HL-60/S4 (cell line): ENCODE measurements at regions not wholly inside any gene's neighbourhood (a gene's known extent, or its start where the extent isn't known, plus 50 kb on each side); places are given as distances from the start of the nearest gene placed in this dataset.
"Not testable (repeated sequence)": the region's sequence is repeated elsewhere in the genome, so short reads cannot be mapped to it uniquely, and the experiment has no call there.

Source experiments
- in situ Hi-C: fragments of 300-500 bp; cut with MboI; formaldehyde crosslinking; loops from 2 replicates; pipeline ENCODE4 v1.14.3; 2022; ENCODE audit warnings: low sequenced_read_pairs

GRCh38 chr7:86209036-86209435, 434.7 kb upstream of the GRM3 start:
- in situ Hi-C loops: no loop called here

- in situ Hi-C loops: no loop called here
Observed at GRCh38 chr7:86207740-86208139, 436.0 kb upstream of the GRM3 start.

GRCh38 chr7:86202833-86203232, 440.9 kb upstream of the GRM3 start:
- in situ Hi-C loops: no loop called here

GRCh38 chr7:86201767-86202166, 441.9 kb upstream of the GRM3 start:
- in situ Hi-C loops: no loop called here

GRCh38 chr7:86199881-86200614, 443.7 kb upstream of the GRM3 start:
- in situ Hi-C loops: no loop called here

- in situ Hi-C loops: no loop called here
Observed at GRCh38 chr7:86190351-86190750, 453.4 kb upstream of the GRM3 start.

GRCh38 chr7:86181474-86181873, 462.2 kb upstream of the GRM3 start:
- in situ Hi-C loops: no loop called here

GRCh38 chr7:86164827-86165226, 478.9 kb upstream of the GRM3 start:
- in situ Hi-C loops: no loop called here

GRCh38 chr7:86158111-86158510, 485.6 kb upstream of the GRM3 start:
- in situ Hi-C loops: no loop called here

GRCh38 chr7:86155623-86156022, 488.1 kb upstream of the GRM3 start:
- in situ Hi-C loops: no loop called here

- in situ Hi-C loops: no loop called here
Observed at GRCh38 chr7:86152926-86153325, 490.8 kb upstream of the GRM3 start.

- in situ Hi-C loops: no loop called here
Observed at GRCh38 chr7:86149024-86149665, 494.6 kb upstream of the GRM3 start.

- in situ Hi-C loops: no loop called here
Observed at GRCh38 chr7:86148501-86148900, 495.2 kb upstream of the GRM3 start.

GRCh38 chr7:86137343-86137742, 506.4 kb upstream of the GRM3 start:
- in situ Hi-C loops: no loop called here

- in situ Hi-C loops: no loop called here
Observed at GRCh38 chr7:86130268-86130667, 513.4 kb upstream of the GRM3 start.

- in situ Hi-C loops: no loop called here
Observed at GRCh38 chr7:86123476-86123875, 520.2 kb upstream of the GRM3 start.

GRCh38 chr7:86094166-86094669, 549.5 kb upstream of the GRM3 start:
- in situ Hi-C loops: no loop called here

- in situ Hi-C loops: no loop called here
Observed at GRCh38 chr7:86091369-86091768, 552.3 kb upstream of the GRM3 start.

GRCh38 chr7:86089455-86089854, 554.3 kb upstream of the GRM3 start:
- in situ Hi-C loops: no loop called here

- in situ Hi-C loops: not testable (repeated sequence)
Observed at GRCh38 chr7:86064572-86064971, 579.1 kb upstream of the GRM3 start.

GRCh38 chr7:86058649-86059048, 585.1 kb upstream of the GRM3 start:
- in situ Hi-C loops: no loop called here

- in situ Hi-C loops: no loop called here
Observed at GRCh38 chr7:86050918-86051317, 592.8 kb upstream of the GRM3 start.
